PC-9 (cell line): ENCODE measurements at regions not wholly inside any gene's neighbourhood (a gene's known extent, or its start where the extent isn't known, plus 50 kb on each side); places are given as distances from the start of the nearest gene placed in this dataset.
"Not testable (repeated sequence)": the region's sequence is repeated elsewhere in the genome, so short reads cannot be mapped to it uniquely, and the experiment has no call there.

ENCODE experiments used
- BruUV-seq: library from RNA; stranded (reverse); fragments of 400-500 nt; replicated peaks from 2 replicates; lab custom pipeline; 2021; lab: Mats Ljungman, UMichigan
- CTCF ChIA-PET: fragments of 300-600 bp; sonication (Branson Sonifier 250); formaldehyde crosslinking; loops from one replicate; lab custom pipeline; 2022; ENCODE audit warnings: antibody characterized with exemption; lab: Charles Lee
- POLR2A ChIA-PET: fragments of 300-600 bp; sonication (Branson Sonifier 250); formaldehyde crosslinking; loops from one replicate; lab custom pipeline; 2022; ENCODE audit warnings: antibody characterized with exemption; ENCODE audit not compliant: unreplicated experiment; lab: Charles Lee
- DNase-seq, 2 experiments: peaks; one replicate each; pipeline versions ENCODE4 v3.0.0 to v3.0.0-alpha.2; 2015 to 2022; ENCODE audit warnings: mixed read lengths in 1 of 2
- H2AFZ ChIP-seq: fragments of 200-600 bp; sonication (generic); 2 replicates; pipeline ENCODE4 v1.8.1; 2017; ENCODE audit warnings: antibody characterized with exemption
- H3F3A ChIP-seq: fragments of 200-600 bp; sonication (generic); 2 replicates; pipeline ENCODE4 v1.8.1; 2017; ENCODE audit warnings: antibody characterized with exemption, mild to moderate bottlenecking, low read depth; ENCODE audit not compliant: insufficient read depth
- H3K27ac ChIP-seq: fragments of 200-600 bp; sonication (generic); 2 replicates; pipeline ENCODE4 v1.6.1; 2016; ENCODE audit warnings: mixed run types
- H3K27me3 ChIP-seq: fragments of 200-600 bp; sonication (generic); 2 replicates; pipeline ENCODE4 v1.6.1; 2016; ENCODE audit warnings: low read depth, mixed run types; ENCODE audit not compliant: insufficient read depth
- H3K36me3 ChIP-seq: fragments of 200-600 bp; sonication (generic); 2 replicates; pipeline ENCODE4 v1.6.1; 2016; ENCODE audit warnings: low read depth, mixed run types
- H3K4me1 ChIP-seq: fragments of 200-600 bp; sonication (generic); replicated peaks from 2 replicates; pipeline ENCODE4 v1.6.1; 2016; ENCODE audit warnings: mixed run types; ENCODE audit not compliant: insufficient read depth
- H3K4me2 ChIP-seq: fragments of 200-600 bp; sonication (generic); 2 replicates; pipeline ENCODE4 v1.6.1; 2017; ENCODE audit warnings: mixed run types
- H3K4me3 ChIP-seq: fragments of 200-600 bp; sonication (generic); 2 replicates; pipeline ENCODE4 v1.6.1; 2016; ENCODE audit warnings: mixed run types
- H3K79me2 ChIP-seq: fragments of 200-600 bp; sonication (generic); 2 replicates; pipeline ENCODE4 v1.6.1; 2017; ENCODE audit warnings: low read depth, mixed run types
- H3K9me2 ChIP-seq: fragments of 200-600 bp; sonication (generic); 2 replicates; pipeline ENCODE4 v1.8.1; 2017; ENCODE audit warnings: mild to moderate bottlenecking; ENCODE audit not compliant: insufficient read depth
- H3K9me3 ChIP-seq: fragments of 200-600 bp; sonication (generic); 2 replicates; pipeline ENCODE4 v1.8.1; 2016; ENCODE audit warnings: low read depth; ENCODE audit not compliant: insufficient read depth
- H4K20me1 ChIP-seq: fragments of 200-600 bp; sonication (generic); 2 replicates; pipeline ENCODE4 v1.8.1; 2017; ENCODE audit not compliant: insufficient read depth
- EZH2 ChIP-seq: fragments of 200-600 bp; sonication (generic); IDR thresholded peaks from 2 replicates; pipeline ENCODE4 v1.8.0; 2017; ENCODE audit warnings: antibody characterized with exemption, low read depth
- intact Hi-C: fragments of 100-400 bp; cut with micrococcal nuclease; formaldehyde crosslinking; loops from one replicate; pipeline ENCODE4 v1.10.0; 2022; ENCODE audit not compliant: unreplicated experiment
- TF ChIP-seq, protein P1 (sequence below): fragments of 200-600 bp; sonication (generic); conservative IDR thresholded peaks from 2 replicates; pipeline ENCODE4 v1.6.1; 2017; ENCODE audit warnings: mixed run types, antibody characterized with exemption, mild to moderate bottlenecking, moderate library complexity

DNA sequence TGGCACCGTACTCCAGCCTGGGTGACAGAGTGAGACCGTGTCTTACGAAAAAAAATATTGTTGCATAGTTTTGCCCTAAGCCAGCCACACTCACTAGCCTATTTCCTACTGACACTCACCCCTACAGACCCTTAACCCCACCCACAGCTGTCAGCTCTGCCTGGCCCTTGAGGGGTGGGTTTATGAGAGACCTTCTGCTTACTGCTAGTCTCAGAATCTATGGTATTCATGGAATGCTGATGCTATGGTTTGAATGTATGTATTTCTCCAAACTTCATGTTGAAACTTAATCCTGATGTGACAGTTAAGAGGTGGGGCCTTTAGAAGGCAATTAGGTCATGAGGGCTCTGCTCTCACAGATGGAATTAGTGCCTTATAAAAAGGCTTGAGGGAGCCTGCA, 79.2 kb upstream of the LRCH1 start:
- Histone ChIP-seq H3K9me3 (no peaks in the 10 kb centered on the region), H3K36me3 (no peaks in the 10 kb centered on the region), H3K9me2 (no peaks in the 10 kb centered on the region), H2AFZ (no peak overlapping the region), H3K4me1 (no peaks in the 10 kb centered on the region), H3F3A (no peaks in the 10 kb centered on the region), H3K27me3 (no peaks in the 10 kb centered on the region), H3K4me2 (no peak overlapping the region), H3K27ac (no peak overlapping the region), H3K79me2 (no peaks in the 10 kb centered on the region), H4K20me1 (no peaks in the 10 kb centered on the region), H3K4me3 (no peak overlapping the region)
- ChIA-PET CTCF (no interaction called here), POLR2A (no interaction called here)
- no TSS peak for BruUV-seq
- no peak for TF ChIP-seq EZH2
- TF ChIP-seq, protein P1, sequence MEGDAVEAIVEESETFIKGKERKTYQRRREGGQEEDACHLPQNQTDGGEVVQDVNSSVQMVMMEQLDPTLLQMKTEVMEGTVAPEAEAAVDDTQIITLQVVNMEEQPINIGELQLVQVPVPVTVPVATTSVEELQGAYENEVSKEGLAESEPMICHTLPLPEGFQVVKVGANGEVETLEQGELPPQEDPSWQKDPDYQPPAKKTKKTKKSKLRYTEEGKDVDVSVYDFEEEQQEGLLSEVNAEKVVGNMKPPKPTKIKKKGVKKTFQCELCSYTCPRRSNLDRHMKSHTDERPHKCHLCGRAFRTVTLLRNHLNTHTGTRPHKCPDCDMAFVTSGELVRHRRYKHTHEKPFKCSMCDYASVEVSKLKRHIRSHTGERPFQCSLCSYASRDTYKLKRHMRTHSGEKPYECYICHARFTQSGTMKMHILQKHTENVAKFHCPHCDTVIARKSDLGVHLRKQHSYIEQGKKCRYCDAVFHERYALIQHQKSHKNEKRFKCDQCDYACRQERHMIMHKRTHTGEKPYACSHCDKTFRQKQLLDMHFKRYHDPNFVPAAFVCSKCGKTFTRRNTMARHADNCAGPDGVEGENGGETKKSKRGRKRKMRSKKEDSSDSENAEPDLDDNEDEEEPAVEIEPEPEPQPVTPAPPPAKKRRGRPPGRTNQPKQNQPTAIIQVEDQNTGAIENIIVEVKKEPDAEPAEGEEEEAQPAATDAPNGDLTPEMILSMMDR: no peak
- intact Hi-C loops: no loop called here
- DNase-seq: no peak

DNA sequence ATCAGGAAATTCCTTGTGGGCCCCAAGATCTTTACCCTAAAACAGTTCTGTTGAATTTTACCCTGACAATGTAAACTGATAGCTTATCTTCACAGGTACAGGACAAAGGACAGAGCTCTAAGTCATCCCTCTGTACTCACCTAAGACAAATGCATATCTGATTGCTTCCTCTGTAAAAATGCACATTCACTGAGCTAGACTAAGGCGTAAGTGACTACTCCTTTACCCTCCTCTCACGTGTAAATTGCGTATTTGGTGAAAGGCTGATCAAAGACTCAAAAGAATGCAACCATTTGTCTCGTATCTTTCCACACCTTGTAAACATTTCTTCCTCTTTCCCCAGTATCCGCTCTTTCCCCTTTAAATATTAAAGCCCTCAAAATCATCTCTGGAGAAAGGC, 80.6 kb upstream of the LRCH1 start:
- H3K79me2 ChIP-seq: no peaks in the 10 kb centered on the region
- no peak overlapping the region for H2AFZ ChIP-seq
- no peak for DNase-seq
- TF ChIP-seq, protein P1: no peak
- no peak for TF ChIP-seq EZH2
- H3K27me3 ChIP-seq: no peaks in the 10 kb centered on the region
- no peak overlapping the region for H3K27ac ChIP-seq
- intact Hi-C loops: no loop called here
- H3K4me1 ChIP-seq: no peaks in the 10 kb centered on the region
- H3K36me3 ChIP-seq: no peaks in the 10 kb centered on the region
- no peaks in the 10 kb centered on the region for H3F3A ChIP-seq
- BruUV-seq: no TSS peak
- no peak overlapping the region for H3K4me2 ChIP-seq
- H3K9me3 ChIP-seq: no peaks in the 10 kb centered on the region
- no peaks in the 10 kb centered on the region for H3K9me2 ChIP-seq
- no peak overlapping the region for H3K4me3 ChIP-seq
- CTCF ChIA-PET: no interaction called here
- no peaks in the 10 kb centered on the region for H4K20me1 ChIP-seq
- POLR2A ChIA-PET: interaction anchor here (0.6 kb wide), 1 partner anchor 33 kb away, joined by 4 read pairs; no protein-coding TSS in a partner anchor

DNA sequence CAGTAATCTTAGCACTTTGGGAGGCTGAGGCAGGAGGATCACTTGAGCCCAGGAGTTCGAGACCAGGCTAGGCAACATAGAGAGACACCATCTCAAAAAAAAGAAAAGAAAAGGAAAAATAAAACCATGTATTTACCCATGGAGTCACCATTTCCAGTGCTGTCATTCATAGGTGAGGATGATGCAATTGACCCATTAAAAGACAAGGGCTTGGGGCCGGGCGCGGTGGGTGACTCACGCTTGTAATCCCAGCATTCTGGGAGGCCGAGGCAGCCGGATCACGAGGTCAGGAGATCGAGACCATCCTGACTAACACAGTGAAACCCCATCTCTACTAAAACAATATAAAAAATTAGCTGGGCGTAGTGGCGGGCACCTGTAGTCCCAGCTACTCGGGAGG, 82.6 kb upstream of the RUBCNL start:
- H4K20me1 ChIP-seq, H3K9me2 ChIP-seq, DNase-seq, H3K4me2 ChIP-seq, H3K4me1 ChIP-seq, POLR2A ChIA-PET, H3K27ac ChIP-seq, H3K9me3 ChIP-seq, CTCF ChIA-PET, H2AFZ ChIP-seq, H3K4me3 ChIP-seq, BruUV-seq, H3K36me3 ChIP-seq, H3K27me3 ChIP-seq, H3F3A ChIP-seq, H3K79me2 ChIP-seq, intact Hi-C loops: not testable (repeated sequence)
